SK-N-SH (cell line): ENCODE measurements at regions not wholly inside any gene's neighbourhood (a gene's known extent, or its start where the extent isn't known, plus 50 kb on each side); places are given as distances from the start of the nearest gene placed in this dataset.

Source experiments
- TF ChIP-seq, protein P1 (sequence below): fragments of 200-600 bp; sonication (generic); IDR thresholded peaks from 2 replicates; pipeline ENCODE4 v1.6.1; 2017; ENCODE audit warnings: antibody characterized with exemption, mild to moderate bottlenecking, moderate library complexity
- TF ChIP-seq, protein P2 (sequence below): IDR thresholded peaks from 2 replicates; pipeline ENCODE4 v1.6.1; 2012; ENCODE audit warnings: mild to moderate bottlenecking, low read depth, low read length, moderate library complexity

DNA sequence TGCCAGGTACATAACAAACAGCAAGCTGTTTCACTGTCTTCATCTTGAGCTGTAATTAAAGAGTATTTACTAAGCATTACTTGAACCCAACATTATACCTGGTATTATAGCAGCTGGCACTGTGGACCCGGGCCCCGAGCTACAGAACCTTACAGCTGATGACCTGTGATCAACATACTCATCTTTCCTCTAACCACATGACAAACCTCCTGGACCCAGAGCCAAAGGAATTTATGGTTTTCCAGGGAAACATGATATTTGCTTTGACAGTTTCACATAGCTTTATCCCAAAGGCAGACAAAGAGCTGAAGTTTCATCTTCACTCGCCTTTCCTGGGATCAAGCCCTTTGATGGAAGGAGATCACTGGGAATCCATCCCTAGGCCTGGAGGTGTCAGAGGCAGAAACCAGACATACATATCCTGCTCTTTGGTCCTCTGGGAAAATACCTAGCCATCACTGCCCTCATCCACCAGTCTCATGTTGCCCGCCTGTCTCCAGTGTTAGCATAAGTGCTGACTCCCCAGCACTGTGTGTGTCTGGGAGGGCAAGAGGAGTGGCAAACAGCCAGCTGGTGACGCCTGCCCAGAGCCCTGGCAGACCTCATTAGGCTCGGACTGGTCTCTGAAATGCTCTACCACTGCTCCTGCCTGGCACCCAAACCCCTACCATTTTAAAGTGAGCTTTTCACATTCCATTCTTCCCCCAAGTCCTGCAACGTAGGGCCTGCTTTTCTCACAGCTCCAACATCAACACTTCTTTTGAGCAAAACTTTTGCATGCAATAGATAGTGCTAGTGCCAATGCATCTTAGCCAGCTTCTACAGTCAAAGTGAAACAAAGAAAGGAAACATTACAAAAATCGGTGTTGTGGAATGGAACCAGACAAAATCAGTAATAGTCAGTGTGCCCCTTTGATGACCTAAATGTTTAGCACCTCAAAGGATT is 138.8 kb upstream of the CTAGE1 start:
- TF ChIP-seq, protein P1, sequence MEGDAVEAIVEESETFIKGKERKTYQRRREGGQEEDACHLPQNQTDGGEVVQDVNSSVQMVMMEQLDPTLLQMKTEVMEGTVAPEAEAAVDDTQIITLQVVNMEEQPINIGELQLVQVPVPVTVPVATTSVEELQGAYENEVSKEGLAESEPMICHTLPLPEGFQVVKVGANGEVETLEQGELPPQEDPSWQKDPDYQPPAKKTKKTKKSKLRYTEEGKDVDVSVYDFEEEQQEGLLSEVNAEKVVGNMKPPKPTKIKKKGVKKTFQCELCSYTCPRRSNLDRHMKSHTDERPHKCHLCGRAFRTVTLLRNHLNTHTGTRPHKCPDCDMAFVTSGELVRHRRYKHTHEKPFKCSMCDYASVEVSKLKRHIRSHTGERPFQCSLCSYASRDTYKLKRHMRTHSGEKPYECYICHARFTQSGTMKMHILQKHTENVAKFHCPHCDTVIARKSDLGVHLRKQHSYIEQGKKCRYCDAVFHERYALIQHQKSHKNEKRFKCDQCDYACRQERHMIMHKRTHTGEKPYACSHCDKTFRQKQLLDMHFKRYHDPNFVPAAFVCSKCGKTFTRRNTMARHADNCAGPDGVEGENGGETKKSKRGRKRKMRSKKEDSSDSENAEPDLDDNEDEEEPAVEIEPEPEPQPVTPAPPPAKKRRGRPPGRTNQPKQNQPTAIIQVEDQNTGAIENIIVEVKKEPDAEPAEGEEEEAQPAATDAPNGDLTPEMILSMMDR, result no peak
- TF ChIP-seq, protein P2, sequence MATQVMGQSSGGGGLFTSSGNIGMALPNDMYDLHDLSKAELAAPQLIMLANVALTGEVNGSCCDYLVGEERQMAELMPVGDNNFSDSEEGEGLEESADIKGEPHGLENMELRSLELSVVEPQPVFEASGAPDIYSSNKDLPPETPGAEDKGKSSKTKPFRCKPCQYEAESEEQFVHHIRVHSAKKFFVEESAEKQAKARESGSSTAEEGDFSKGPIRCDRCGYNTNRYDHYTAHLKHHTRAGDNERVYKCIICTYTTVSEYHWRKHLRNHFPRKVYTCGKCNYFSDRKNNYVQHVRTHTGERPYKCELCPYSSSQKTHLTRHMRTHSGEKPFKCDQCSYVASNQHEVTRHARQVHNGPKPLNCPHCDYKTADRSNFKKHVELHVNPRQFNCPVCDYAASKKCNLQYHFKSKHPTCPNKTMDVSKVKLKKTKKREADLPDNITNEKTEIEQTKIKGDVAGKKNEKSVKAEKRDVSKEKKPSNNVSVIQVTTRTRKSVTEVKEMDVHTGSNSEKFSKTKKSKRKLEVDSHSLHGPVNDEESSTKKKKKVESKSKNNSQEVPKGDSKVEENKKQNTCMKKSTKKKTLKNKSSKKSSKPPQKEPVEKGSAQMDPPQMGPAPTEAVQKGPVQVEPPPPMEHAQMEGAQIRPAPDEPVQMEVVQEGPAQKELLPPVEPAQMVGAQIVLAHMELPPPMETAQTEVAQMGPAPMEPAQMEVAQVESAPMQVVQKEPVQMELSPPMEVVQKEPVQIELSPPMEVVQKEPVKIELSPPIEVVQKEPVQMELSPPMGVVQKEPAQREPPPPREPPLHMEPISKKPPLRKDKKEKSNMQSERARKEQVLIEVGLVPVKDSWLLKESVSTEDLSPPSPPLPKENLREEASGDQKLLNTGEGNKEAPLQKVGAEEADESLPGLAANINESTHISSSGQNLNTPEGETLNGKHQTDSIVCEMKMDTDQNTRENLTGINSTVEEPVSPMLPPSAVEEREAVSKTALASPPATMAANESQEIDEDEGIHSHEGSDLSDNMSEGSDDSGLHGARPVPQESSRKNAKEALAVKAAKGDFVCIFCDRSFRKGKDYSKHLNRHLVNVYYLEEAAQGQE, result no peak
